ENCODE measurements at regions not wholly inside any gene's neighbourhood (a gene's known extent, or its start where the extent isn't known, plus 50 kb on each side); places are given as distances from the start of the nearest gene placed in this dataset.

DNA sequence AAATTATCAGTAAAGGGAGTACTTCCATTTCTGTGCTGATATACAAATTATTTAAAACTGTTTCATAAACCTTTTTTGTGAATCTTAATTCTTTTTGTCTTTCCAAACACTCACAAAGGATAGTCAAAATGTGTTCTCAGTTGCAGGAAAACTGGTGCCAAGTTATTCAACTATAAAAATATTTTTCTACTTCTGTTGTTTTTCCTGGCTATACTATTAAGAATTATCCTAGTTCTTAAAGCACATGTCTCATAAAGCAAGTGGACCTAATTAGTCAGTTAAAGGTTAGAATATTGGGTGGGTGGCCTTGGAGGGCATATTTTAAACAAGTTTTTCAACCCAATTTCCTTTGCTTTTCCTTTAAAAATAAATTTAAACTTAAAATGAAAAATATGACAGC, 1460.3 kb upstream of the SLC10A2 start:
- DNase-seq (ENCODE audit: low spot score), result no peak

More for the DNA sequence above, 1460.3 kb upstream of the SLC10A2 start:
- ATAC-seq, result no peak
- Histone ChIP-seq H3K4me1 (ENCODE audit: insufficient read depth) (peaks cover 30% of the 10 kb centered on the region), H3K79me2 (replicated peaks; ENCODE audit: insufficient read depth) (no peaks in the 10 kb centered on the region), H3K4me2 (no peak overlapping the region), H3F3A (replicated peaks; ENCODE audit: low read depth) (no peaks in the 10 kb centered on the region), H3K4me3 (no peak overlapping the region), H3K27ac (ENCODE audit: low read depth) (no peak overlapping the region), H4K20me1 (replicated peaks; ENCODE audit: insufficient read depth) (no peaks in the 10 kb centered on the region), H3K36me3 (ENCODE audit: insufficient read depth) (no peaks in the 10 kb centered on the region), H2AFZ (no peak overlapping the region), H3K27me3 (ENCODE audit: insufficient read depth) (no peaks in the 10 kb centered on the region), H3K9me2 (ENCODE audit: insufficient read depth) (0 out of 2 replicates have a peak, but pooled peaks cover 9% of the 10 kb centered on the region)
- Mint-ChIP-seq H3K9me3 (peaks cover 19% of the 10 kb centered on the region; the same call in 2 of the 3 replicates), H3K4me1 (peaks cover 29% of the 10 kb centered on the region), H3K4me3 (no peak overlapping the region), H3K36me3 (ENCODE audit: low read depth) (peaks cover 14% of the 10 kb centered on the region; the same call in 2 of the 3 replicates), H3K27ac (no peak overlapping the region), H3K27me3 (ENCODE audit: insufficient read depth, low read depth, poor library complexity) (no peaks in the 10 kb centered on the region)
- no peak for TF ChIP-seq CREB1 (CRISPR knock-in tag; IDR thresholded peaks at IDR 0.05; ENCODE audit: low read depth)
- TF ChIP-seq POLR2AphosphoS5 (IDR thresholded peaks at IDR 0.05; ENCODE audit: low read depth), result no peak
- TF ChIP-seq, protein P1, sequence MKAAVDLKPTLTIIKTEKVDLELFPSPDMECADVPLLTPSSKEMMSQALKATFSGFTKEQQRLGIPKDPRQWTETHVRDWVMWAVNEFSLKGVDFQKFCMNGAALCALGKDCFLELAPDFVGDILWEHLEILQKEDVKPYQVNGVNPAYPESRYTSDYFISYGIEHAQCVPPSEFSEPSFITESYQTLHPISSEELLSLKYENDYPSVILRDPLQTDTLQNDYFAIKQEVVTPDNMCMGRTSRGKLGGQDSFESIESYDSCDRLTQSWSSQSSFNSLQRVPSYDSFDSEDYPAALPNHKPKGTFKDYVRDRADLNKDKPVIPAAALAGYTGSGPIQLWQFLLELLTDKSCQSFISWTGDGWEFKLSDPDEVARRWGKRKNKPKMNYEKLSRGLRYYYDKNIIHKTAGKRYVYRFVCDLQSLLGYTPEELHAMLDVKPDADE (IDR thresholded peaks at IDR 0.05), result no peak
- no peak for TF ChIP-seq EZH2 (IDR thresholded peaks at IDR 0.05; ENCODE audit: low read depth, unreplicated experiment)
- no peak for TF ChIP-seq STAT1 (IDR thresholded peaks at IDR 0.05; ENCODE audit: unreplicated experiment)
- no peak for TF ChIP-seq NANOG (IDR thresholded peaks at IDR 0.05; ENCODE audit: borderline replicate concordance)
- TF ChIP-seq, protein P2, sequence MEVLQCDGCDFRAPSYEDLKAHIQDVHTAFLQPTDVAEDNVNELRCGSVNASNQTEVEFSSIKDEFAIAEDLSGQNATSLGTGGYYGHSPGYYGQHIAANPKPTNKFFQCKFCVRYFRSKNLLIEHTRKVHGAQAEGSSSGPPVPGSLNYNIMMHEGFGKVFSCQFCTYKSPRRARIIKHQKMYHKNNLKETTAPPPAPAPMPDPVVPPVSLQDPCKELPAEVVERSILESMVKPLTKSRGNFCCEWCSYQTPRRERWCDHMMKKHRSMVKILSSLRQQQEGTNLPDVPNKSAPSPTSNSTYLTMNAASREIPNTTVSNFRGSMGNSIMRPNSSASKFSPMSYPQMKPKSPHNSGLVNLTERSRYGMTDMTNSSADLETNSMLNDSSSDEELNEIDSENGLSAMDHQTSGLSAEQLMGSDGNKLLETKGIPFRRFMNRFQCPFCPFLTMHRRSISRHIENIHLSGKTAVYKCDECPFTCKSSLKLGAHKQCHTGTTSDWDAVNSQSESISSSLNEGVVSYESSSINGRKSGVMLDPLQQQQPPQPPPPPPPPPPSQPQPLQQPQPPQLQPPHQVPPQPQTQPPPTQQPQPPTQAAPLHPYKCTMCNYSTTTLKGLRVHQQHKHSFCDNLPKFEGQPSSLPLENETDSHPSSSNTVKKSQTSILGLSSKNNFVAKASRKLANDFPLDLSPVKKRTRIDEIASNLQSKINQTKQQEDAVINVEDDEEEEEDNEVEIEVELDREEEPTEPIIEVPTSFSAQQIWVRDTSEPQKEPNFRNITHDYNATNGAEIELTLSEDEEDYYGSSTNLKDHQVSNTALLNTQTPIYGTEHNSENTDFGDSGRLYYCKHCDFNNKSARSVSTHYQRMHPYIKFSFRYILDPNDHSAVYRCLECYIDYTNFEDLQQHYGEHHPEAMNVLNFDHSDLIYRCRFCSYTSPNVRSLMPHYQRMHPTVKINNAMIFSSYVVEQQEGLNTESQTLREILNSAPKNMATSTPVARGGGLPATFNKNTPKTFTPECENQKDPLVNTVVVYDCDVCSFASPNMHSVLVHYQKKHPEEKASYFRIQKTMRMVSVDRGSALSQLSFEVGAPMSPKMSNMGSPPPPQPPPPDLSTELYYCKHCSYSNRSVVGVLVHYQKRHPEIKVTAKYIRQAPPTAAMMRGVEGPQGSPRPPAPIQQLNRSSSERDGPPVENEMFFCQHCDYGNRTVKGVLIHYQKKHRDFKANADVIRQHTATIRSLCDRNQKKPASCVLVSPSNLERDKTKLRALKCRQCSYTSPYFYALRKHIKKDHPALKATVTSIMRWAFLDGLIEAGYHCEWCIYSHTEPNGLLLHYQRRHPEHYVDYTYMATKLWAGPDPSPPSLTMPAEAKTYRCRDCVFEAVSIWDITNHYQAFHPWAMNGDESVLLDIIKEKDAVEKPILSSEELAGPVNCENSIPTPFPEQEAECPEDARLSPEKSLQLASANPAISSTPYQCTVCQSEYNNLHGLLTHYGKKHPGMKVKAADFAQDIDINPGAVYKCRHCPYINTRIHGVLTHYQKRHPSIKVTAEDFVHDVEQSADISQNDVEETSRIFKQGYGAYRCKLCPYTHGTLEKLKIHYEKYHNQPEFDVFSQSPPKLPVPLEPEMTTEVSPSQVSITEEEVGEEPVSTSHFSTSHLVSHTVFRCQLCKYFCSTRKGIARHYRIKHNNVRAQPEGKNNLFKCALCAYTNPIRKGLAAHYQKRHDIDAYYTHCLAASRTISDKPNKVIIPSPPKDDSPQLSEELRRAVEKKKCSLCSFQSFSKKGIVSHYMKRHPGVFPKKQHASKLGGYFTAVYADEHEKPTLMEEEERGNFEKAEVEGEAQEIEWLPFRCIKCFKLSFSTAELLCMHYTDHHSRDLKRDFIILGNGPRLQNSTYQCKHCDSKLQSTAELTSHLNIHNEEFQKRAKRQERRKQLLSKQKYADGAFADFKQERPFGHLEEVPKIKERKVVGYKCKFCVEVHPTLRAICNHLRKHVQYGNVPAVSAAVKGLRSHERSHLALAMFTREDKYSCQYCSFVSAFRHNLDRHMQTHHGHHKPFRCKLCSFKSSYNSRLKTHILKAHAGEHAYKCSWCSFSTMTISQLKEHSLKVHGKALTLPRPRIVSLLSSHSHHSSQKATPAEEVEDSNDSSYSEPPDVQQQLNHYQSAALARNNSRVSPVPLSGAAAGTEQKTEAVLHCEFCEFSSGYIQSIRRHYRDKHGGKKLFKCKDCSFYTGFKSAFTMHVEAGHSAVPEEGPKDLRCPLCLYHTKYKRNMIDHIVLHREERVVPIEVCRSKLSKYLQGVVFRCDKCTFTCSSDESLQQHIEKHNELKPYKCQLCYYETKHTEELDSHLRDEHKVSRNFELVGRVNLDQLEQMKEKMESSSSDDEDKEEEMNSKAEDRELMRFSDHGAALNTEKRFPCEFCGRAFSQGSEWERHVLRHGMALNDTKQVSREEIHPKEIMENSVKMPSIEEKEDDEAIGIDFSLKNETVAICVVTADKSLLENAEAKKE (CRISPR knock-in tag; IDR thresholded peaks at IDR 0.05), result no peak
- TF ChIP-seq ZNF331 (CRISPR knock-in tag; IDR thresholded peaks at IDR 0.05; ENCODE audit: low read depth), result no peak
- TF ChIP-seq JUNB (IDR thresholded peaks at IDR 0.05; ENCODE audit: unreplicated experiment), result no peak
- TF ChIP-seq EZH2phosphoT487 (IDR thresholded peaks at IDR 0.05; ENCODE audit: unreplicated experiment), result no peak
- TF ChIP-seq ZNF114 (CRISPR knock-in tag; IDR thresholded peaks at IDR 0.05), result no peak
- TF ChIP-seq, protein P3, sequence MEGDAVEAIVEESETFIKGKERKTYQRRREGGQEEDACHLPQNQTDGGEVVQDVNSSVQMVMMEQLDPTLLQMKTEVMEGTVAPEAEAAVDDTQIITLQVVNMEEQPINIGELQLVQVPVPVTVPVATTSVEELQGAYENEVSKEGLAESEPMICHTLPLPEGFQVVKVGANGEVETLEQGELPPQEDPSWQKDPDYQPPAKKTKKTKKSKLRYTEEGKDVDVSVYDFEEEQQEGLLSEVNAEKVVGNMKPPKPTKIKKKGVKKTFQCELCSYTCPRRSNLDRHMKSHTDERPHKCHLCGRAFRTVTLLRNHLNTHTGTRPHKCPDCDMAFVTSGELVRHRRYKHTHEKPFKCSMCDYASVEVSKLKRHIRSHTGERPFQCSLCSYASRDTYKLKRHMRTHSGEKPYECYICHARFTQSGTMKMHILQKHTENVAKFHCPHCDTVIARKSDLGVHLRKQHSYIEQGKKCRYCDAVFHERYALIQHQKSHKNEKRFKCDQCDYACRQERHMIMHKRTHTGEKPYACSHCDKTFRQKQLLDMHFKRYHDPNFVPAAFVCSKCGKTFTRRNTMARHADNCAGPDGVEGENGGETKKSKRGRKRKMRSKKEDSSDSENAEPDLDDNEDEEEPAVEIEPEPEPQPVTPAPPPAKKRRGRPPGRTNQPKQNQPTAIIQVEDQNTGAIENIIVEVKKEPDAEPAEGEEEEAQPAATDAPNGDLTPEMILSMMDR (conservative IDR thresholded peaks at IDR 0.05; ENCODE audit: low read depth in 2 of 2), result no peak
- TF ChIP-seq, protein P4, sequence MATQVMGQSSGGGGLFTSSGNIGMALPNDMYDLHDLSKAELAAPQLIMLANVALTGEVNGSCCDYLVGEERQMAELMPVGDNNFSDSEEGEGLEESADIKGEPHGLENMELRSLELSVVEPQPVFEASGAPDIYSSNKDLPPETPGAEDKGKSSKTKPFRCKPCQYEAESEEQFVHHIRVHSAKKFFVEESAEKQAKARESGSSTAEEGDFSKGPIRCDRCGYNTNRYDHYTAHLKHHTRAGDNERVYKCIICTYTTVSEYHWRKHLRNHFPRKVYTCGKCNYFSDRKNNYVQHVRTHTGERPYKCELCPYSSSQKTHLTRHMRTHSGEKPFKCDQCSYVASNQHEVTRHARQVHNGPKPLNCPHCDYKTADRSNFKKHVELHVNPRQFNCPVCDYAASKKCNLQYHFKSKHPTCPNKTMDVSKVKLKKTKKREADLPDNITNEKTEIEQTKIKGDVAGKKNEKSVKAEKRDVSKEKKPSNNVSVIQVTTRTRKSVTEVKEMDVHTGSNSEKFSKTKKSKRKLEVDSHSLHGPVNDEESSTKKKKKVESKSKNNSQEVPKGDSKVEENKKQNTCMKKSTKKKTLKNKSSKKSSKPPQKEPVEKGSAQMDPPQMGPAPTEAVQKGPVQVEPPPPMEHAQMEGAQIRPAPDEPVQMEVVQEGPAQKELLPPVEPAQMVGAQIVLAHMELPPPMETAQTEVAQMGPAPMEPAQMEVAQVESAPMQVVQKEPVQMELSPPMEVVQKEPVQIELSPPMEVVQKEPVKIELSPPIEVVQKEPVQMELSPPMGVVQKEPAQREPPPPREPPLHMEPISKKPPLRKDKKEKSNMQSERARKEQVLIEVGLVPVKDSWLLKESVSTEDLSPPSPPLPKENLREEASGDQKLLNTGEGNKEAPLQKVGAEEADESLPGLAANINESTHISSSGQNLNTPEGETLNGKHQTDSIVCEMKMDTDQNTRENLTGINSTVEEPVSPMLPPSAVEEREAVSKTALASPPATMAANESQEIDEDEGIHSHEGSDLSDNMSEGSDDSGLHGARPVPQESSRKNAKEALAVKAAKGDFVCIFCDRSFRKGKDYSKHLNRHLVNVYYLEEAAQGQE (IDR thresholded peaks at IDR 0.05; ENCODE audit: unreplicated experiment), result no peak

All from GM23338 (cell line).